ENCODE measurements at regions not wholly inside any gene's neighbourhood (a gene's known extent, or its start where the extent isn't known, plus 50 kb on each side); places are given as distances from the start of the nearest gene placed in this dataset.
"Not testable (repeated sequence)": the region's sequence is repeated elsewhere in the genome, so short reads cannot be mapped to it uniquely, and the experiment has no call there.

DNA sequence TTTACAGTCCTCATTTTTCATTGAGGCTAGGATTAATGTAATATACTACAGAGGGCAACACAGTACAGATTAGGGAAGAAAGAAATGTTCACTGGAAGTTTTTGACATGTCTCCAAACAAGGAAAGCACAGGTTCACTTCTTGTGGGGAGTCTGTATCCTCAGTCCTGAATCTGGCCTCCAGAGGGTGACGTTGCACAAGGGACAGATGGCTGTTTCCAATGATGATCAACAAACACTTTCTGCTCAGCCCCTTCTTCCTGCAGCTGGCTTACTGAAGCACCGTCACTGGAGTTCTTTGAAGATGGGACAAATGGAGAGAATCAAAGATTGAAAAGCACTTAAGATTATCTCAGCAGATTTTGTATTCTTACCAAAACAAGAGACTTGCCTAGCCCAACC is 123.3 kb upstream of the OR4E1 start:
- no peak for DNase-seq (ENCODE audit: low spot score)
- FAIRE-seq, result no peak

- FAIRE-seq (no peak), DNase-seq (ENCODE audit: low spot score) (no peak)
Observed at GRCh38 chr14:21795456-21795855, 121.8 kb upstream of the OR4E1 start.

GRCh38 chr14:21791749-21792148 is 118.1 kb upstream of the OR4E1 start:
- DNase-seq (ENCODE audit: low spot score) (no peak), FAIRE-seq (no peak)

DNA sequence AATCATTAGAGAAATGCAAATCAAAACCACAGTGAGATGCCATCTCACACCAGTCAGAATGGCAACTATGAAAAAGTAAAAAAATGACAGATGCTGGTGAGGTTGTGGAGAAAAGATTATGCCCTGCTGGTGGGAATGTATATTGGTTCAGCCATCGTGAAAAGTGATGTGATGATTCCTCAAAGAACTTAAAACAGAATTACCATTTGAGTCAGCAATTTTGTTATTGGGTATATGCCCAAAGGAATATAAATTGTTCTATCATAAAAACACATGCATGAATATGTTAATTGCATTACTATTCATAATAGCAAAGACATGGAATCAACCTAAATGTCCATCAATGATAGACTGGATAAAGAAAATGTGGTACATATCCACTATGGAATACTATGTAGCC is 115.1 kb upstream of the OR4E1 start:
- not testable (repeated sequence) for FAIRE-seq; DNase-seq (ENCODE audit: low spot score)

GRCh38 chr14:21787242-21787641 is 113.6 kb upstream of the OR4E1 start:
- not testable (repeated sequence) for FAIRE-seq; DNase-seq (ENCODE audit: low spot score)

- no peak for FAIRE-seq
- no peak for DNase-seq (ENCODE audit: low spot score)
Observed at GRCh38 chr14:21781543-21781942, 107.9 kb upstream of the OR4E1 start.

DNA sequence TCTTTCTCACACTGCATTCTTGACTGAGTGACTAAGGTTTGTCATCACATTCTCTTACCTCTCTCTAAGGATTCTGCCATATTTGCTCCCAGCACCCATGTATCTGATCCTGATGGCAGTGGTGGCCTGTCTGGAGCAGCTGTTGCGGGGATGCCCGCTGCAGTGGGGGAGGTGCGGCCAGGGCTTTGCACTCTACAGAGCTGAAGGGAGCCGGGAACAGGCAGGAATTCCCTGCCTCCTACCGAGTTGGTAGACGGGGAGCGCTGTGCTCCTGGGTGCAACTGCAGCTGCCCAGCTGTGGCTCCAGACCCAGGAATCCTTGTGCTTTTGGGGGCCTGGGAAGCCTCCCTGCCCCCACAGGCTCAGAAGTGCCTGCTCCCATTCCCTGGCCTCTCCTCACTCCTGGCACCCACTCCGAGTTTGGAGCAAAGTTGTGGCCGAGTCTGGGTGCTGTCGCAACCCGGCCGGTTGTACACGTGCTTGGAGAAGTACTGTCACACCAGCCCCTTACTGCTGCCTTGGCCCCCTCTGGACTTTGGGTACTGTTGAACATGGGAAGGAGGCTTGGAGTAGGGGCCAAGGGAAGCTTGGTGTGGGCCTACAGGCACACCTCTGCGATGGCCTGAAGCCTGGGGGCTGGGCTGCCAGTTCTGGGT is 106.9 kb upstream of the OR4E1 start:
- DNase-seq (ENCODE audit: low spot score), result no peak
- no peak for FAIRE-seq

- FAIRE-seq, result no peak
- DNase-seq (ENCODE audit: low spot score), result no peak
Observed at GRCh38 chr14:21771671-21772070, 98.1 kb upstream of the OR4E1 start.

GRCh38 chr14:21768875-21769257 is 95.2 kb upstream of the OR4E1 start:
- no peak for FAIRE-seq

DNA sequence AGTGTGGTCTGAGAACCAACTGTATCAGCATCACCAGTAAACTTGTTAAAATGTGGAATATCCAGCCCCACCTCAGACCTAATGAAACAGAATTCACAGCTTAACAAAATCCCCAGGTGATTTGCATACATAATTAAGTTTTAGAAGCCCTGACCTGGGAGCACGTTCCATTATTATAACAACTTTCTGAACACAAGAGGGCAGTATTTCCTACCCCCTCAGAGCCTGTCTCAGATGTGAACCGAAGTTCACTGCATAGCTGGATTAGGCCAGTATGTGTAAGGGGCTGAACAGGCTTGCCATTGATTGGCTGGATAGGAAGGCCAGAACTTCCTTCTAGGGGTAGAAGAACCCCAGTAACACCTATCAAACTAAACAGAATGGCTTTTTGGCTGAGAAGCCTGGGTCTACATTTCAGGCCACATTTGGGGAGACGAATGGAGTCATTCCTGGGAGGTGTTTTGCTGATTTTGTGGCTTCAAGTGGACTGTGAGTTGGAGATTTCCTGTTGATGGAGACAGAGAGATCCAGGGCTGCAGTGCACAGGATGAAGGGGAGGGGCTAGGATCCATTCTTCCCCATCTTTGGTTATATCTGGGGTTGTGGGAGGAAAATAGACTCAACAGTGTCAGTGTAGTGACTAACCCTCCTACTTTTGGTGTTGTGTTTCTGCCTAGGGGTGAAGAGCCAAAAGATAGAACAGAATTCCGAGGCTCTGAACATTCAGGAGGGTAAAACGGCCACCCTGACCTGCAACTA is 94.7 kb upstream of the OR4E1 start:
- FAIRE-seq (no peak), DNase-seq (ENCODE audit: low spot score) (no peak)

More at GRCh38 chr14:21768875-21769257, 95.2 kb upstream of the OR4E1 start:
- no peak for DNase-seq (ENCODE audit: low spot score)

DNA sequence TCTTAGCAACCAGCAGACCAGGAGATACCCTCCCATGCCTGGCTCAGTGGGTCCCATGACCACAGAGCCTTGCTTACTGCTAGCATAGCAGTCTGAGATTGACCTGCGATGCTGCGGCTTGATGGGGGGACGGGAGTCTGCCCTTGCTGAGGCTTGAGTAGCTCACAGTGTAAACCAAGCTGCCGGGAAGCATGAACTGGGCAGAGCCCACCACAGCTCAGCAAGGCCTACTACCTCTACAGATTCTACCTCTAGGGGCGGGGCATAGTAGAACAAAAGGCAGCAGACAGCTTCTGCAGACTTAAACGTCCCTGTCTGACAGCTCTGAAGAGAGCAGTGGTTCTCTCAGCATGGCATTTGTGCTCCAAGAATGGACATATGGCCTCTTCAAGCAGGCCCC is 86.7 kb upstream of the OR4E1 start:
- FAIRE-seq; DNase-seq (ENCODE audit: low spot score): not testable (repeated sequence)

- DNase-seq (ENCODE audit: low spot score), result no peak
- no peak for FAIRE-seq
Observed at GRCh38 chr14:21749306-21749868, 75.8 kb upstream of the OR4E1 start.

DNA sequence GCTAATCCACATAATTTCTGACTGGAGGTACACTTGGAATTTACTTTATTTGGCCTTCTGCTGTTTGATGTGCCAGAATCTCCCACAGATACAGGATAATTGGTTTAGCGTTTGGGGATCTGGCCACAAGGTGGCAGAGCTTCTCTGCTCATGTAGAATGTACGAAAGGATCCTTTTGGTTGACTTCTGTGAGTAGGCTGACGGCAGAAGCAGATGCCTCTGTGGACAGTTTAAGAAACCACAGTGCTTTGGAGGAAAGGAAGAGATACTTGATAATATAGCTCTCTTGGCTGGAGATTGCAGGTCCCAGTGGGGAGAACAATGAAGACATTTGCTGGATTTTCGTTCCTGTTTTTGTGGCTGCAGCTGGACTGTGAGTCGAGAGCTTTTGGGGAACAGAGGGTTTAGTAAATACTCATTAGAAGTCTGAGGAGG is 75.3 kb upstream of the OR4E1 start:
- DNase-seq (ENCODE audit: low spot score), result no peak
- FAIRE-seq, result no peak

DNA sequence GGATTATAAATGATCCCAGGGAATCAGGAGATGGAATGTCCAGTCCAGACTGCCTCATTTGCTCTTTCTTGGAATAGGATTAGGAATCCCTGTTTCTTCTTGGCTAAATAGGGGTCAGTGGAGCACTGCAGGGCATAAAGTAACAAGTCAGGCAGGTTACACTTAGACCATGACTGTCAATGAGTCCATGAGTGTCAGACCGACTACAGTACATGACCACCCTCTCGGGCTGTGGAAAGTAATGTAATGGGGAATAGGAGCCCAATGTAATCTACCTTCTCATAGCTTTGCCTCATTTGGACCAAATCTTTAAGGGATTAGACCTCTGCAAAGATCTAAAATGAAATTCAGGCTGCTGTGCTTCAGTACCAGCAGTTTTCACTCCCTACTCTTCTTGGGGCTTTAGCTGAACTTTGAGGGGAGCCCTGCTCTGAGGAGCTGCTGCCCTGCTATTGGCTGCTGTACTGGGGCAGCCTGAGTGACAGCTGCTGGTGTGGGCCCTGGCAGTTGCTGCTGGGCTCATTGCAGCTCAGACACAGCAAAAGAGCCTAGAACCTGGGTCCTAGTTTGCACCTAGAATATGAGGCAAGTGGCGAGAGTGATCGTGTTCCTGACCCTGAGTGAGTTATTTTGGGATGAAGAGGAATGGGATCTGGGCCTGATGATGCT is 62.2 kb upstream of the OR4E1 start:
- DNase-seq (ENCODE audit: low spot score) (no peak), FAIRE-seq (no peak)

DNA sequence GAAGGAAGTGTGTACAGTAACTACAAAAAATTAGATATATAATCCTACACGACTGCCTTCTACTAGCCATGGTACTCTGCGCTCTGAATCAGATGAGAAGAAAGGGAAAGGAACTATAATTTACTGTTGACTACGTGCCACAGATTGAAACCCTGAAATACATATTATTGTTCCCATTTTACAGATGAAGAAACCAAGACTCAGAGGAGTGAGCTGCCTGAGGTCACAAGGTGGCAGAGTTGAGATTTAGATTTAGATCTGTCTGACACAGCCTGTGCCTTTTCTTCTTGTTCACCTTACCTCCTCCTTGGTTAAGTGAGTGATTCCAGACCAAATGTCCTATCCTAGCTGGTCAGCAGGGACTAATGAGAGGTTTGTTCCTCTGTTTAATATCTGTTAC is 61.6 kb upstream of the OR4E1 start:
- DNase-seq (ENCODE audit: low spot score) (no peak), FAIRE-seq (no peak)

- FAIRE-seq (no peak), DNase-seq (ENCODE audit: low spot score) (peak; percentile 6)
Observed at GRCh38 chr14:21734457-21735074, 60.9 kb upstream of the OR4E1 start.

DNA sequence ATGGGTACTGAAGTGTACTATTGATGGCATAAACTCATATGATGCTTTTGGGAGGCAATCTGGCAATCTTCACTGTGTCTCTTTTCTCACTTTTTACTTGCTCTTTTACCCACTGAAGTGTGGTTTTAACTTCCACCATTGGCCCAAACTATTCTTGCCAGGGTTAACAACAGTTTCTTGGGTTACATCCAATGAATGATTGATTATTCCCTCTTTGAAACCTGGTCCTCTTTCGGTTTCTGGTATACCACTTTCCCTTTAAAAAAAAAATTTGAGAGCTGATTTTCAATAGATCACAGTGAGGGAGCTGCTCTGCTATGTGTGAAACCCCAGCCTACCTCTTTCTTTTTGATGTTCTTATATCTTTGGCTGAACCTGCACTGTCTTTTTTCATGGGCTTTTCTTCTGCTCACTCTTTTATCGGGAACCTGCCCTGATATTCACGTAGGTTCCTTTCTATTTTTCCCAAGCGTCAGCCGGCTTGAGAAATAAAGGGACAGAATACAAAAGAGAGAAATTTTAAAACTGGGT is 56.1 kb upstream of the OR4E1 start:
- DNase-seq (ENCODE audit: low spot score) (no peak), FAIRE-seq (no peak)

- no peak for FAIRE-seq
- DNase-seq (ENCODE audit: low spot score), result no peak
Observed at GRCh38 chr14:21725250-21725649, 51.6 kb upstream of the OR4E1 start.

- DNase-seq (ENCODE audit: low spot score), result no peak
- FAIRE-seq, result no peak
Observed at GRCh38 chr14:21724090-21724973, 50.7 kb upstream of the OR4E1 start.

GRCh38 chr14:21723431-21724045 is 49.9 kb upstream of the OR4E1 start:
- FAIRE-seq (no peak), DNase-seq (ENCODE audit: low spot score) (no peak)

All from RCC 7860 (cell line).